ENCODE measurements at regions not wholly inside any gene's neighbourhood (a gene's known extent, or its start where the extent isn't known, plus 50 kb on each side); places are given as distances from the start of the nearest gene placed in this dataset.
A peak's percentile ranks its signal among the peaks of the same experiment; 100 is the strongest.

DNA sequence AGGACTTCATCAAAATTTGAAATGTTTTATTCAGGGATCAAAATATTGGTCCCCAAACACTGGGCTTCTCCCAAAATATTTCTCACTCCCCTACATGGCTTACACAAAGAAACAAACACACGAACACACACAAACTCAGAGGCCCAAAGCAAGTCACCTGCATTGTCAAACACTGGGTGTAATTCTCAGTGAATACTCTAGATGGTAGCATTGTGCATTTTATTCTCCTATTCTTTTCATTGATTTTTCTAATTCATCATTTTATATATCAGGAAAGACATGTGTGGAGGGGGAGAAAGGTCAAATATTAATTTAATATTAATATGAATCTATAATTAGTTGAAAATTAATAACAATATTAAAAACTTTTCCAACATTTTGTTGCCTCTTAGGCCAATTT, 72.3 kb upstream of the TNMD start:
- TF ChIP-seq, protein P1, sequence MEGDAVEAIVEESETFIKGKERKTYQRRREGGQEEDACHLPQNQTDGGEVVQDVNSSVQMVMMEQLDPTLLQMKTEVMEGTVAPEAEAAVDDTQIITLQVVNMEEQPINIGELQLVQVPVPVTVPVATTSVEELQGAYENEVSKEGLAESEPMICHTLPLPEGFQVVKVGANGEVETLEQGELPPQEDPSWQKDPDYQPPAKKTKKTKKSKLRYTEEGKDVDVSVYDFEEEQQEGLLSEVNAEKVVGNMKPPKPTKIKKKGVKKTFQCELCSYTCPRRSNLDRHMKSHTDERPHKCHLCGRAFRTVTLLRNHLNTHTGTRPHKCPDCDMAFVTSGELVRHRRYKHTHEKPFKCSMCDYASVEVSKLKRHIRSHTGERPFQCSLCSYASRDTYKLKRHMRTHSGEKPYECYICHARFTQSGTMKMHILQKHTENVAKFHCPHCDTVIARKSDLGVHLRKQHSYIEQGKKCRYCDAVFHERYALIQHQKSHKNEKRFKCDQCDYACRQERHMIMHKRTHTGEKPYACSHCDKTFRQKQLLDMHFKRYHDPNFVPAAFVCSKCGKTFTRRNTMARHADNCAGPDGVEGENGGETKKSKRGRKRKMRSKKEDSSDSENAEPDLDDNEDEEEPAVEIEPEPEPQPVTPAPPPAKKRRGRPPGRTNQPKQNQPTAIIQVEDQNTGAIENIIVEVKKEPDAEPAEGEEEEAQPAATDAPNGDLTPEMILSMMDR (conservative IDR thresholded peaks at IDR 0.05 in 1 of 2, IDR thresholded peaks at IDR 0.05 in 1 of 2; ENCODE audit: low read depth in 1 of 2, low read length in 2 of 2): peak; percentile 36 to 45
- no peak for TF ChIP-seq EZH2 (IDR thresholded peaks at IDR 0.05; ENCODE audit: low read length, missing control alignments)
